Endothelial cell of umbilical vein (primary cell): ENCODE measurements at regions not wholly inside any gene's neighbourhood (a gene's known extent, or its start where the extent isn't known, plus 50 kb on each side); places are given as distances from the start of the nearest gene placed in this dataset.

Experiments
- BruUV-seq: library from RNA; stranded (reverse); fragments of 400-500 nt; replicated peaks from 2 replicates; lab custom pipeline; 2021; lab: Mats Ljungman, UMichigan
- CTCF ChIA-PET: fragments of 300-600, 350-600 bp; sonication (Branson Sonifier 250); formaldehyde crosslinking; loops from one replicate; lab custom pipeline; 2021; ENCODE audit warnings: antibody characterized with exemption, inconsistent platforms; lab: Charles Lee
- POLR2A ChIA-PET: fragments of 300-600, 350-600 bp; sonication (Branson Sonifier 250); formaldehyde crosslinking; loops from one replicate; lab custom pipeline; 2021; ENCODE audit warnings: antibody characterized with exemption, inconsistent platforms; lab: Charles Lee
- DNase-seq: peaks from one replicate; pipeline ENCODE4 v3.0.0-alpha.2; 2011; ENCODE audit warnings: low read depth, low spot score
- FAIRE-seq: peaks from 2 replicates; lab custom pipeline; 2011; peaks lifted over from hg19 to GRCh38; lab: Jason Lieb, UNC
- H2AFZ ChIP-seq: 2 replicates; pipeline ENCODE4 v1.6.0; 2012; ENCODE audit warnings: low read depth, low read length, control low read depth, inconsistent platforms
- H3K27ac ChIP-seq: 2 replicates; pipeline ENCODE4 v1.5.1; 2011; ENCODE audit warnings: low read depth, mild to moderate bottlenecking, control low read depth, low read length, moderate library complexity; ENCODE audit not compliant: insufficient read depth
- H3K27me3 ChIP-seq, 2 experiments: 2 replicates each; pipeline versions ENCODE4 v1.6.0 to v1.6.1; 2011; ENCODE audit warnings: low read length in 2 of 2, mixed read lengths in 1 of 2; ENCODE audit not compliant: control insufficient read depth in 2 of 2, insufficient read depth in 2 of 2
- H3K36me3 ChIP-seq, 2 experiments: 2 replicates in 1 of 2; 3 replicates in 1 of 2; pipeline ENCODE4 v1.5.1; 2011; ENCODE audit warnings: low read length in 2 of 2, mild to moderate bottlenecking in 1 of 2, moderate library complexity in 1 of 2; ENCODE audit not compliant: control insufficient read depth in 2 of 2, insufficient read depth in 2 of 2; ENCODE audit errors: extremely low read depth in 1 of 2
- H3K4me1 ChIP-seq: 3 replicates; pipeline ENCODE4 v1.5.1; 2011; ENCODE audit warnings: mild to moderate bottlenecking, low read length; ENCODE audit not compliant: control insufficient read depth, insufficient read depth; ENCODE audit errors: extremely low read depth
- H3K4me2 ChIP-seq: 2 replicates; pipeline ENCODE4 v1.6.1; 2011; ENCODE audit warnings: low read length, control low read depth, mixed read lengths; ENCODE audit not compliant: insufficient read depth
- H3K4me3 ChIP-seq, 3 experiments: fragments of 200-600 bp in 1 of 3; sonication (generic), shearing (Covaris generic) in 1 of 3; replicated peaks in 1 of 3; 2 replicates each; pipeline ENCODE4 v1.5.1; 2011 to 2016; ENCODE audit warnings: control low read depth in 3 of 3, low read length in 3 of 3, mild to moderate bottlenecking in 2 of 3, inconsistent platforms in 1 of 3, low read depth in 1 of 3, moderate library complexity in 1 of 3; ENCODE audit not compliant: insufficient read depth in 1 of 3
- H3K79me2 ChIP-seq: 2 replicates; pipeline ENCODE4 v1.6.0; 2012; ENCODE audit warnings: low read length, inconsistent platforms; ENCODE audit not compliant: control insufficient read depth, insufficient read depth
- H3K9ac ChIP-seq: replicated peaks from 2 replicates; pipeline ENCODE3; 2011; ENCODE audit warnings: low read length, control low read depth; ENCODE audit not compliant: insufficient read depth; ENCODE audit errors: extremely low read depth
- H3K9me1 ChIP-seq: replicated peaks from 3 replicates; pipeline ENCODE4 v1.6.0; 2011; ENCODE audit warnings: mild to moderate bottlenecking, low read length; ENCODE audit not compliant: control insufficient read depth, insufficient read depth; ENCODE audit errors: extremely low read depth
- H3K9me3 ChIP-seq: replicated peaks from 2 replicates; pipeline ENCODE4 v1.5.1; 2012; ENCODE audit warnings: low read length, inconsistent platforms; ENCODE audit not compliant: control insufficient read depth, insufficient read depth
- H4K20me1 ChIP-seq: replicated peaks from 2 replicates; pipeline ENCODE3; 2011; ENCODE audit warnings: mild to moderate bottlenecking, low read length; ENCODE audit not compliant: control insufficient read depth, insufficient read depth; ENCODE audit errors: extremely low read depth
- CTCF ChIP-seq, 2 donors: IDR thresholded peaks; 1 replicate in 1 of 2; 2 replicates in 1 of 2; pipeline ENCODE4 v1.5.1; 2011; ENCODE audit warnings: low read length in 2 of 2, mild to moderate bottlenecking in 2 of 2, moderate library complexity in 2 of 2, control low read depth in 1 of 2, inconsistent platforms in 1 of 2, low read depth in 1 of 2; ENCODE audit not compliant: insufficient read depth in 1 of 2; ENCODE audit errors: extremely low read depth in 1 of 2
- EZH2 ChIP-seq: IDR thresholded peaks from 2 replicates; pipeline ENCODE4 v1.6.1; 2012; ENCODE audit warnings: borderline replicate concordance, low read depth, mild to moderate bottlenecking, moderate library complexity, low read length, inconsistent platforms; ENCODE audit not compliant: severe bottlenecking
- FOS ChIP-seq: IDR thresholded peaks from 2 replicates; pipeline ENCODE4 v1.6.1; 2011; ENCODE audit warnings: mild to moderate bottlenecking, low read length, moderate library complexity, borderline replicate concordance; ENCODE audit not compliant: insufficient read depth
- GATA2 ChIP-seq: IDR thresholded peaks from 2 replicates; pipeline ENCODE4 v1.7.0; 2011; ENCODE audit warnings: low read depth, mild to moderate bottlenecking, moderate library complexity, mixed read lengths, low read length; ENCODE audit not compliant: insufficient read length, insufficient read depth
- JUN ChIP-seq: IDR thresholded peaks from 2 replicates; pipeline ENCODE4 v1.6.1; 2011; ENCODE audit warnings: borderline replicate concordance, low read depth; ENCODE audit not compliant: insufficient read length, insufficient read depth
- MYC ChIP-seq: IDR thresholded peaks from one replicate; pipeline ENCODE4 v1.6.1; 2011; ENCODE audit warnings: mild to moderate bottlenecking, low read depth, low read length
- POLR2A ChIP-seq: IDR thresholded peaks from 2 replicates; pipeline ENCODE4 v1.6.1; 2012; ENCODE audit warnings: low read depth, mild to moderate bottlenecking, control low read depth, low read length
- POLR2AphosphoS5 ChIP-seq: IDR thresholded peaks from 2 replicates; pipeline ENCODE4 v1.6.1; 2012; ENCODE audit warnings: low read depth, mild to moderate bottlenecking, control low read depth, low read length, moderate library complexity; ENCODE audit not compliant: insufficient read depth
- dilution Hi-C: fragments of 300-500 bp; cut with MboI; formaldehyde crosslinking; loops from one replicate; pipeline ENCODE4 v1.15.0; 2019; ENCODE audit warnings: low sequenced_read_pairs; ENCODE audit not compliant: extremely low pct_ligation_motif_present
- intact Hi-C: fragments of 100-400 bp; cut with micrococcal nuclease; formaldehyde crosslinking; loops from one replicate; pipeline ENCODE4 v1.10.0; 2022
- TF ChIP-seq, protein P1 (sequence below): IDR thresholded peaks from 2 replicates; pipeline ENCODE4 v1.6.1; 2011; ENCODE audit not compliant: insufficient read depth, insufficient read length

DNA sequence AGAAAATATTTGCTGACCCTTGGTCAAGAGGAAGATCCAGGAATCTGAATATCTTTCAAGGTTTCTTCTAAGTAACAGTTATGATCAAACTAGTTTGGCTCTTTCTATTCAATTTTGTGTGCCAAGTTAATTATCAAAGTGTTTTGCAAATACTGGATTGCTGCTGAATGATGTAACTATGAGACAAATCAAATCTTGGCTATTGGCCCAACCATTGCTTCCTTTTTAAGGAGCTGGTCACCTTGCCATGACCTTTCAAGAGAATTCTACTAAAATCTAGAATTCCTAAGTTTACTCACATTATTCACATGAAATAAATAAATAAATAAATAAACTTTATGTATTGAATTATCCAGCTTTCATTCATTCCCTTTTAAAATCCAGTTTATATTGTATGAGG lies 371.8 kb downstream of the SLITRK6 start:
- intact Hi-C loops (no loop called here), dilution Hi-C loops (no loop called here)
- no peak overlapping the region for H2AFZ ChIP-seq
- no peak overlapping the region for H3K4me3 ChIP-seq
- TF ChIP-seq JUN (no peak), POLR2AphosphoS5 (no peak), EZH2 (no peak), GATA2 (no peak), POLR2A (no peak), MYC (no peak), FOS (no peak), CTCF (IDR thresholded peaks at IDR 0.05; ENCODE audit: extremely low read depth in 1 of 2, insufficient read depth in 1 of 2, low read depth in 1 of 2, low read length in 2 of 2) (no peak)
- TF ChIP-seq, protein P1, sequence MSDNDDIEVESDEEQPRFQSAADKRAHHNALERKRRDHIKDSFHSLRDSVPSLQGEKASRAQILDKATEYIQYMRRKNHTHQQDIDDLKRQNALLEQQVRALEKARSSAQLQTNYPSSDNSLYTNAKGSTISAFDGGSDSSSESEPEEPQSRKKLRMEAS: no peak
- H3K9ac ChIP-seq: no peak overlapping the region
- no peaks in the 10 kb centered on the region for H3K9me1 ChIP-seq
- no TSS peak for BruUV-seq
- no peak for FAIRE-seq
- H3K9me3 ChIP-seq: peaks cover 4% of the 10 kb centered on the region
- H3K4me2 ChIP-seq: no peak overlapping the region
- H3K27me3 ChIP-seq: no peaks in the 10 kb centered on the region
- H3K4me1 ChIP-seq: no peaks in the 10 kb centered on the region
- H3K27ac ChIP-seq: no peak overlapping the region
- CTCF ChIA-PET: no interaction called here
- no peaks in the 10 kb centered on the region for H3K79me2 ChIP-seq
- no peaks in the 10 kb centered on the region for H3K36me3 ChIP-seq
- DNase-seq: no peak
- no peaks in the 10 kb centered on the region for H4K20me1 ChIP-seq
- POLR2A ChIA-PET: no interaction called here
